B cell (primary cell): ENCODE measurements at regions not wholly inside any gene's neighbourhood (a gene's known extent, or its start where the extent isn't known, plus 50 kb on each side); places are given as distances from the start of the nearest gene placed in this dataset.

Source experiments
- ATAC-seq: fragments of 200-7000 bp; cut with Tn5 transposase; one replicate; pipeline ENCODE4 v1.10.0; 2021; ENCODE audit warnings: low read depth, mild to moderate bottlenecking, moderate number of reproducible peaks, moderate library complexity
- CTCF ChIA-PET: fragments of 350-600 bp; sonication (Branson Sonifier 250); formaldehyde crosslinking; loops from one replicate; lab custom pipeline; 2021; ENCODE audit warnings: antibody characterized with exemption, inconsistent platforms; lab: Charles Lee
- POLR2A ChIA-PET: fragments of 350-600 bp; sonication (Branson Sonifier 250); formaldehyde crosslinking; loops from one replicate; lab custom pipeline; 2021; ENCODE audit warnings: antibody characterized with exemption; lab: Charles Lee
- DNase-seq: peaks from one replicate; pipeline ENCODE4 v3.0.0; 2013
- H2AFZ ChIP-seq: 2 replicates; pipeline ENCODE4 v1.6.1; 2012; ENCODE audit warnings: mild to moderate bottlenecking, low read depth, low read length; ENCODE audit not compliant: insufficient read depth, poor library complexity, severe bottlenecking
- H3K27ac ChIP-seq, 2 donors: 1 replicate in 1 of 2; 2 replicates in 1 of 2; pipeline ENCODE4 v1.5.1; 2012 to 2013; ENCODE audit warnings: low read length in 2 of 2, mild to moderate bottlenecking in 2 of 2, moderate library complexity in 1 of 2
- H3K27me3 ChIP-seq, 4 experiments: fragments of 200-600 bp in 1 of 4; sonication (generic) in 1 of 4; replicated peaks in 1 of 4; 1 replicate in 2 of 4; 2 replicates in 2 of 4; pipeline versions ENCODE4 v1.6.1 to v1.7.0; 2013 to 2016; ENCODE audit warnings: low read length in 3 of 4, mild to moderate bottlenecking in 2 of 4, mixed read lengths in 1 of 4, moderate library complexity in 1 of 4; ENCODE audit not compliant: insufficient read depth in 4 of 4, control insufficient read depth in 3 of 4; ENCODE audit errors: control extremely low read depth in 1 of 4
- H3K36me3 ChIP-seq, 2 experiments: replicated peaks in 1 of 2; 1 replicate in 1 of 2; 2 replicates in 1 of 2; pipeline versions ENCODE4 v1.6.1 to v1.7.1; 2013; ENCODE audit warnings: low read length in 1 of 2; ENCODE audit not compliant: insufficient read depth in 2 of 2, control insufficient read depth in 1 of 2; ENCODE audit errors: control extremely low read depth in 1 of 2, extremely low read depth in 1 of 2
- H3K4me1 ChIP-seq, 2 donors: fragments of 200-600 bp in 1 of 2; sonication (generic) in 1 of 2; 1 replicate in 1 of 2; 2 replicates in 1 of 2; pipeline versions ENCODE4 v1.5.1 to v1.6.1; 2013 to 2017; ENCODE audit warnings: low read length in 2 of 2; ENCODE audit not compliant: control insufficient read depth in 2 of 2, insufficient read depth in 2 of 2
- H3K4me2 ChIP-seq: replicated peaks from 2 replicates; pipeline ENCODE3; 2012; ENCODE audit warnings: mild to moderate bottlenecking, low read depth, low read length; ENCODE audit not compliant: poor library complexity, severe bottlenecking
- H3K4me3 ChIP-seq, 5 experiments: fragments of 200-600 bp in 1 of 5; sonication (generic) in 1 of 5; 1 replicate in 3 of 5; 2 replicates in 2 of 5; pipeline versions ENCODE4 v1.5.1 to v1.7.0; 2011 to 2016; ENCODE audit warnings: low read length in 4 of 5, mild to moderate bottlenecking in 4 of 5, low read depth in 2 of 5, control low read depth in 1 of 5, moderate library complexity in 1 of 5; ENCODE audit not compliant: insufficient read depth in 1 of 5; ENCODE audit errors: control extremely low read depth in 1 of 5, extremely low read depth in 1 of 5
- H3K79me2 ChIP-seq: fragments of 200-600 bp; sonication (generic); one replicate; pipeline ENCODE4 v1.6.0; 2016; ENCODE audit warnings: low read length; ENCODE audit not compliant: control insufficient read depth, insufficient read depth
- H3K9ac ChIP-seq: fragments of 200-600 bp; sonication (generic); 2 replicates; pipeline ENCODE4 v1.6.1; 2017; ENCODE audit warnings: mild to moderate bottlenecking, low read length, moderate library complexity
- H3K9me3 ChIP-seq, 3 donors: one replicate each; pipeline versions ENCODE4 v1.6.1 to v1.7.1; 2013; ENCODE audit warnings: low read length in 2 of 3; ENCODE audit not compliant: control insufficient read depth in 2 of 3, insufficient read depth in 1 of 3; ENCODE audit errors: control extremely low read depth in 1 of 3
- H4K20me1 ChIP-seq: 2 replicates; pipeline ENCODE4 v1.6.0; 2012; ENCODE audit warnings: mild to moderate bottlenecking, low read length; ENCODE audit not compliant: insufficient read depth, control insufficient read depth, poor library complexity, severe bottlenecking
- H3K27ac Mint-ChIP-seq: one replicate; pipeline ENCODE4 v1.8.0; 2021; ENCODE audit warnings: mixed read lengths
- H3K27me3 Mint-ChIP-seq: one replicate; pipeline ENCODE4 v1.8.0; 2021; ENCODE audit warnings: mixed read lengths
- H3K4me1 Mint-ChIP-seq: one replicate; pipeline ENCODE4 v1.8.0; 2021; ENCODE audit warnings: mixed read lengths
- H3K4me3 Mint-ChIP-seq: one replicate; pipeline ENCODE4 v1.8.0; 2021; ENCODE audit warnings: mixed read lengths
- H3K9me3 Mint-ChIP-seq: one replicate; pipeline ENCODE4 v1.8.0; 2022; ENCODE audit warnings: mixed read lengths; ENCODE audit not compliant: insufficient read depth
- EZH2 ChIP-seq: IDR thresholded peaks from 2 replicates; pipeline ENCODE4 v1.6.1; 2012; ENCODE audit warnings: borderline replicate concordance, low read depth, mild to moderate bottlenecking, moderate library complexity, low read length; ENCODE audit not compliant: insufficient read depth, poor library complexity, severe bottlenecking
- WGBS: methylation state at CpG from one replicate; pipeline ENCODE4 v1.1.5; 2013; ENCODE audit warnings: missing lambda C conversion rate; ENCODE audit not compliant: insufficient coverage; 5-methylcytosine and 5-hydroxymethylcytosine counted together
- intact Hi-C: fragments of 100-400 bp; cut with micrococcal nuclease; formaldehyde crosslinking; loops from one replicate; pipeline ENCODE4 v1.10.0; 2022
- TF ChIP-seq, protein P1 (sequence below): fragments of 200-600 bp; IDR thresholded peaks from one replicate; pipeline ENCODE4 v1.8.0; 2022; ENCODE audit warnings: antibody characterized with exemption, mild to moderate bottlenecking

DNA sequence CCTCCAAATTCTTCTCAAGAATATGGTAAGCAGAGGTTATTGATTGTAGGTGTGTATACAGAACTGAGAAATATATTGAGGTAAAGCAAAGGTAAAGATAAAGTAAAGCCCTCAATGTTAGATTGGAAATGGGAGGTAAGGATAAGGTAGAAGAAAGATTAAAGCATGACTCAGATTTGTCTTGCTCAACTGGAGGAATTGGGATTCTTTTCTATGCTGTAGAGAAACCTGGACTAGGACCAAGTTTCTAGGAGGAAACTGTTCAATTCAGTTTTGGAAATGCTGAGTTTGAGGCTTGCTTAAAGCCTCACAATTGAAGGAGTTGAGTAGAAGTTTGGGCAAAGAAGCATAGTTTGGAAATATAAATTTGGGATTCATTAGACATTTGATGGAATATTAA, 634.0 kb upstream of the PTCHD4 start:
- no peaks in the 10 kb centered on the region for H3K27me3 ChIP-seq
- no peak overlapping the region for H3K4me3 ChIP-seq
- no peaks in the 10 kb centered on the region for H3K4me1 ChIP-seq
- no peaks in the 10 kb centered on the region for H4K20me1 ChIP-seq
- Mint-ChIP-seq H3K27me3 (no peaks in the 10 kb centered on the region), H3K4me1 (no peaks in the 10 kb centered on the region), H3K27ac (no peak overlapping the region), H3K9me3 (peaks cover 8% of the 10 kb centered on the region), H3K4me3 (no peak overlapping the region)
- TF ChIP-seq EZH2: no peak
- TF ChIP-seq, protein P1, sequence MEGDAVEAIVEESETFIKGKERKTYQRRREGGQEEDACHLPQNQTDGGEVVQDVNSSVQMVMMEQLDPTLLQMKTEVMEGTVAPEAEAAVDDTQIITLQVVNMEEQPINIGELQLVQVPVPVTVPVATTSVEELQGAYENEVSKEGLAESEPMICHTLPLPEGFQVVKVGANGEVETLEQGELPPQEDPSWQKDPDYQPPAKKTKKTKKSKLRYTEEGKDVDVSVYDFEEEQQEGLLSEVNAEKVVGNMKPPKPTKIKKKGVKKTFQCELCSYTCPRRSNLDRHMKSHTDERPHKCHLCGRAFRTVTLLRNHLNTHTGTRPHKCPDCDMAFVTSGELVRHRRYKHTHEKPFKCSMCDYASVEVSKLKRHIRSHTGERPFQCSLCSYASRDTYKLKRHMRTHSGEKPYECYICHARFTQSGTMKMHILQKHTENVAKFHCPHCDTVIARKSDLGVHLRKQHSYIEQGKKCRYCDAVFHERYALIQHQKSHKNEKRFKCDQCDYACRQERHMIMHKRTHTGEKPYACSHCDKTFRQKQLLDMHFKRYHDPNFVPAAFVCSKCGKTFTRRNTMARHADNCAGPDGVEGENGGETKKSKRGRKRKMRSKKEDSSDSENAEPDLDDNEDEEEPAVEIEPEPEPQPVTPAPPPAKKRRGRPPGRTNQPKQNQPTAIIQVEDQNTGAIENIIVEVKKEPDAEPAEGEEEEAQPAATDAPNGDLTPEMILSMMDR: no peak
- no peaks in the 10 kb centered on the region for H3K36me3 ChIP-seq
- DNase-seq: no peak
- H3K27ac ChIP-seq: no peak overlapping the region
- peaks cover 0 to 5% (median 2%) of the 10 kb centered on the region in 3 donors for H3K9me3 ChIP-seq
- no peak overlapping the region for H2AFZ ChIP-seq
- ATAC-seq: no peak
- no peak overlapping the region for H3K4me2 ChIP-seq
- ChIA-PET CTCF (no interaction called here), POLR2A (no interaction called here)
- no peaks in the 10 kb centered on the region for H3K79me2 ChIP-seq
- H3K9ac ChIP-seq: no peak overlapping the region
- intact Hi-C loops: no loop called here

DNA sequence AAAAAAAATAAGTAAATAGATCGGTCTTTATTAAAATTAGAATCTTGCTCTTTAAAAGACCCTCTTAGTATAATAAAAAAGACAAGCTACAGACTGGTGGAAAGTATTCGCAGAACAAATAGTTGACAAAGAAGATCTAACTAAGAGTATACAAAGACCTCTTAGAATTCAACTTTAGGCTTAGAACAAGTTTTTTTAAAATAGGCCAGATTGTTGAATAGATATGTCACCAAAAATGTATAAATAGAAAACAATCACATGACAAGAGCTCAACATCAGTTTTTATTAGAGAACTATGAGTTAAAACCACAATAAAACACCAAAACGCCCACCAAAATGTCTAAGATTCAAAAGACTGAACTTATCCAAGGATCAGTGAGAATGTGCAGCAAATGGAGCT, 632.7 kb upstream of the PTCHD4 start:
- no peak for ATAC-seq
- H3K9me3 Mint-ChIP-seq: peaks cover 8% of the 10 kb centered on the region
- POLR2A ChIA-PET: no interaction called here
- no peaks in the 10 kb centered on the region for H3K27me3 Mint-ChIP-seq
- no CpG with 5 or more reads among the region's 3 CpGs for WGBS
- CTCF ChIA-PET: no interaction called here
- no peak overlapping the region for H3K27ac ChIP-seq
- no peak overlapping the region for H3K4me2 ChIP-seq
- no peaks in the 10 kb centered on the region for H4K20me1 ChIP-seq
- intact Hi-C loops: no loop called here
- no peaks in the 10 kb centered on the region for H3K4me1 ChIP-seq
- H3K36me3 ChIP-seq: no peaks in the 10 kb centered on the region
- H3K4me3 ChIP-seq: no peak overlapping the region
- no peak overlapping the region for H3K27ac Mint-ChIP-seq
- no peaks in the 10 kb centered on the region for H3K79me2 ChIP-seq
- DNase-seq: no peak
- no peak for TF ChIP-seq EZH2
- TF ChIP-seq, protein P1: no peak
- no peaks in the 10 kb centered on the region for H3K4me1 Mint-ChIP-seq
- peaks cover 0 to 5% (median 2%) of the 10 kb centered on the region in 3 donors for H3K9me3 ChIP-seq
- no peak overlapping the region for H2AFZ ChIP-seq
- H3K4me3 Mint-ChIP-seq: no peak overlapping the region
- no peaks in the 10 kb centered on the region for H3K27me3 ChIP-seq
- H3K9ac ChIP-seq: no peak overlapping the region
